ENCODE measurements at regions not wholly inside any gene's neighbourhood (a gene's known extent, or its start where the extent isn't known, plus 50 kb on each side); places are given as distances from the start of the nearest gene placed in this dataset.

- DNase-seq = no peak
Observed at GRCh38 chr4:127143460-127144195, 489.1 kb upstream of the INTU start.

- DNase-seq = no peak
Observed at GRCh38 chr4:127145006-127145540, 487.7 kb upstream of the INTU start.

- DNase-seq = no peak
Observed at GRCh38 chr4:127148165-127148564, 484.6 kb upstream of the INTU start.

GRCh38 chr4:127149086-127149485 lies 483.7 kb upstream of the INTU start:
- DNase-seq = no peak

GRCh38 chr4:127151941-127152340 lies 480.8 kb upstream of the INTU start:
- DNase-seq = no peak

- DNase-seq = no peak
Observed at GRCh38 chr4:127155116-127155515, 477.6 kb upstream of the INTU start.

GRCh38 chr4:127155555-127155954 lies 477.2 kb upstream of the INTU start:
- no peak for DNase-seq

GRCh38 chr4:127162741-127163140 lies 470.0 kb upstream of the INTU start:
- DNase-seq = peak; percentile 83

GRCh38 chr4:127165971-127166370 lies 466.8 kb upstream of the INTU start:
- DNase-seq = no peak

- no peak for DNase-seq
Observed at GRCh38 chr4:127174201-127174600, 458.6 kb upstream of the INTU start.

GRCh38 chr4:127174616-127175015 lies 458.1 kb upstream of the INTU start:
- DNase-seq = no peak

- DNase-seq = no peak
Observed at GRCh38 chr4:127179256-127180087, 453.3 kb upstream of the INTU start.

- no peak for DNase-seq
Observed at GRCh38 chr4:127181001-127181400, 451.8 kb upstream of the INTU start.

GRCh38 chr4:127182687-127183086 lies 450.1 kb upstream of the INTU start:
- DNase-seq = no peak

- no peak for DNase-seq
Observed at GRCh38 chr4:127188847-127189246, 443.9 kb upstream of the INTU start.

GRCh38 chr4:127194281-127194680 lies 438.5 kb upstream of the INTU start:
- DNase-seq = no peak

GRCh38 chr4:127196655-127197352 lies 436.0 kb upstream of the INTU start:
- no peak for DNase-seq

GRCh38 chr4:127203562-127204200 lies 429.1 kb upstream of the INTU start:
- no peak for DNase-seq

GRCh38 chr4:127204322-127204721 lies 428.4 kb upstream of the INTU start:
- no peak for DNase-seq

- no peak for DNase-seq
Observed at GRCh38 chr4:127209580-127210095, 423.1 kb upstream of the INTU start.

GRCh38 chr4:127210893-127211649 lies 421.7 kb upstream of the INTU start:
- no peak for DNase-seq
